HG03521 (cell line): ENCODE measurements at regions not wholly inside any gene's neighbourhood (a gene's known extent, or its start where the extent isn't known, plus 50 kb on each side); places are given as distances from the start of the nearest gene placed in this dataset.
"Not testable (repeated sequence)": the region's sequence is repeated elsewhere in the genome, so short reads cannot be mapped to it uniquely, and the experiment has no call there.

Experiments
- ATAC-seq: cut with Tn5 transposase; IDR thresholded peaks from one replicate; pipeline ENCODE4 v1.9.1; 2021; ENCODE audit warnings: mild to moderate bottlenecking, moderate library complexity; ENCODE audit not compliant: unreplicated experiment

- ATAC-seq = no peak
Observed at GRCh38 chr12:127038152-127038551, 1228.8 kb upstream of the TMEM132C start.

DNA sequence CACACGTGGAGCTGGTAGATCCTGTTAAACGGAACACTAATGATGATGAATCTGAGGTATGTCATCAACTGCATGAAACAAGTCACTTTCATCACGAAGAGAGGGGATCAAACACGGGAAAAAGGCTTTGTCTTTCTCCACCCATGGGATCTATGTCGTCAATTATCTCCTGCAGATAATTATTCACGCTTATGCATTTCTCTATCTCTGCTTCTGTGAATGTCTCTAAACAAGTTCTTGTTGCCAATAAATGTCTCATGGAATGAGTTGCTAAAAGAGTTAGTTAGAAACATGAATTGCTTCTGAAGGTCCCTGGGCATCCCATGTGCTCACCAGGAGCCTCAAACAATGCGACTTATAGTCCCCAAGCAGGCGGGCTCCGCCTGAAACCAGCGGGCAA is 1228.2 kb upstream of the TMEM132C start:
- ATAC-seq = no peak

DNA sequence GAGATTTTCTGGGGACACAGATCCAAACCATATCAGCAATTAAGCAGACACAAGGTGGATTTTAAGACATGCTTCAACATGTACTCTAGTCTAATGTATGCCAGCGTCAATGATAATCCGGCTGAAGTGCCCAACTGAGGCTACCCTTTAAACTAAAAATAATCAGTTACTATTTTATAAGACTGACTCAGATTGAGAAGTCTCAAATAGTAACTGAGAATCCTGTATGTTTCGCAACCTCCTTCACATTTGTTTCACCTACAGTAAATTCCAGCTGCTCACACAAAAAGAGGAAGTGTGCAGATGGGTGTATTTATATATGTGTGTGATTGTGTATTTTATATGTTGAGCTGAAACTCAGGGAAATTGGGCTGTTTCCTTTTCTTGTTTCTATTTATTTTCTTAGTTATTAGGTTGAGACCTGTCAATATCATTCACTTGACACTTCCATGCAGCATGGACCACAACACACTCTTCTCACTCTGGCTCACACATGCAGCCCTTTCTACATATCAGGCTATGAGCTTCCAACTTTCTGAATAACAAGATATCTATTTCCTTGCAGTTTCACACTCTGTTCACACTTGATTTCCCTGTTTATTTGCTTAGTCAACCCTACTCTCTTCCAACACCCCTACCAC is 1224.9 kb upstream of the TMEM132C start:
- ATAC-seq = peak; percentile 93

GRCh38 chr12:127043731-127044130 is 1223.2 kb upstream of the TMEM132C start:
- no peak for ATAC-seq

- ATAC-seq = no peak
Observed at GRCh38 chr12:127044836-127045235, 1222.1 kb upstream of the TMEM132C start.

GRCh38 chr12:127046467-127046866 is 1220.5 kb upstream of the TMEM132C start:
- ATAC-seq = no peak

DNA sequence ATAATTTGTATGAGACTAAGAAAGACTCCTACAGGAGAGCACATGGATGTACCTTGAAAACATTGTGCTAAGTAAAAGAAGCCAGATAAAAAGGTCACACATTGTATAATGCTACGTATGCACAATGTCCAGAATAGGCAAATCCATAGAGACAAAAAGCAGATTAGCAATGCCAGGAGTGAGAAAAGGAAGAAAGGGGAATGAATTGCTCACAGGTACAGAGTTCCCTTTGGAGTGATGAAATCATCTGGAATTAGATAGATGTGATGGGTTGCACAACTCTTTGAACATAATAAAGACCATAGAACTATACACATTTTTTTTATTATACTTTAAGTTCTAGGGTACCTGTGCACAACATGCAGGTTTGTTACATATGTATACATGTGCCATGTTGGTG is 1218.9 kb upstream of the TMEM132C start:
- ATAC-seq = no peak

- ATAC-seq = not testable (repeated sequence)
Observed at GRCh38 chr12:127048525-127048924, 1218.4 kb upstream of the TMEM132C start.

DNA sequence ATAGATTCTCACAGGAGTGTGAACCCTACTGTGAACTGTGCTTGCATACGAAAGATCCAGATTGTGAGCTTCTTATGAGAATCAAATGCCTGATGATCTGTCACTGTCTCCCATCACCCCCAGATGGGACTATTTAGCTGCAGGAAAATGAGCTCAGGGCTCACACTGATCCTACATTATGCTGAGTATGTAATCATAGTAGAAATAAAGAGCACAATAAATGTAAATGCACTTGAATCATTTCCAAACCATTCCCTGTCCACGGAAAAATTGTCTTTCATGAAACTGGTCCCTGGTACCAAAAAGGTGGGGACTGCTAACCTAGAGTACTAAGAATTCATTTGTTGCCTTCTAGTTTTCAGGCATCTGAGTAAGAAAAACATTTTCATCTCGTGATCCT is 1215.8 kb upstream of the TMEM132C start:
- no peak for ATAC-seq

DNA sequence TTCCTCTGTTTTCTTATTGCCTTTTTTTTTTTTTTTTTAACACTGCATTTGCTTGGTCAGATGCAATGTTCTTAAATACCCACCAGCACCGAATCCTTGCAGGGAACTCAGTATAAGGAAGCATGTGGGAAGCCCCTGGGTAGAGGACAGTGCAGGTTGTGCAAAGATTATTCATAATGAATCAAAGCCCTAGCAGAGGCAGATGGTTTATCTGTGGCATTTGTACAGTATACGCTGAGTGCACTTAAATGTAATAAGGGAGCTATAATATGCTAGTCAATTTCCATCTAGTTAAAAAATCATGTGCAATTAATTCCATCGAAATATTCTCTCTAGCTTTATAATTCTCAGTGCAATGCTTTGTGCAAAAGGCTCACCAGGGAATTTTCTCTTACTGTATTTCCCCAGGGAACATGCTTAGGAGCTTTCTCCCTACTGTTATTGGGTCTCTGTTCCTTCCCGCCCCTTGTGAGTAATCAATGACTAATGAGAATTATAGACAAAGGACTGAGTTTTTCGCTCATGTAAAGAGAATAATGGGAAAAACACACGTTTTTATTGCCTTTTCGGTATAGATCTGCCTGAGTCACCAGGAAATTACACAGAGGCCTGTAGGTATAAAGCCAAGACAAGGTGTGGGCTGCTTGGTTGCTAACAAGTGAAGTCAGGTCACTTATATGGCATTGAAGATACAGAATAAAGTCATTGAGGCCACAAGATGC is 1214.3 kb upstream of the TMEM132C start:
- ATAC-seq = no peak

GRCh38 chr12:127054531-127054930 is 1212.4 kb upstream of the TMEM132C start:
- no peak for ATAC-seq

DNA sequence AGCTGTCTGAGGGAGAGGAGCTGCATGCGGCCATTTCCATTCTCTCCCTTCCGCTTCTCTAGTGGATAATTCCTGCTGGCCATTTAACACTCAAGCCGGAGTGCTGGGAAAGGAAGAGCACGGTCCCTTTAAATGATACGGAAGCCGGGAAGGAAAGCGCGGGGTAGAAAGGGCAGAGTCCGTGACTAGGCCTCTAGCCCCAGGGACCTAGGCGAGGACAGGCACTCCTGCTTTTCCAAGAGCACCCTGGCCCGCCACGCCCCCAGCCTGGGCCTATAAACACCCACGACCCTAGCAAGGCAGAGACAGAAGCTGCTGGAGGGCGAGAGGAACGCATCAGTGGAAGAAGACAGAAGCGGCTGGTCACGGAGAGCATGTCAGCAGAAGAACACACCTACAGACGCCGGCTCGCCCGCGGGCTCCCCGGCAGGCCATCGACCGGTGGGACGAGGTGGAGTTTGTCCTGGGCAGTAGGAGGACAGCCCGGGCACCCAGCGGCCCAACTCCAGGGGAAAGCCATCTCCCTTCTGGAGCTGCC is 1206.6 kb upstream of the TMEM132C start:
- ATAC-seq = no peak

- no peak for ATAC-seq
Observed at GRCh38 chr12:127060933-127061332, 1206.0 kb upstream of the TMEM132C start.

GRCh38 chr12:127063339-127064072 is 1203.5 kb upstream of the TMEM132C start:
- ATAC-seq = no peak

DNA sequence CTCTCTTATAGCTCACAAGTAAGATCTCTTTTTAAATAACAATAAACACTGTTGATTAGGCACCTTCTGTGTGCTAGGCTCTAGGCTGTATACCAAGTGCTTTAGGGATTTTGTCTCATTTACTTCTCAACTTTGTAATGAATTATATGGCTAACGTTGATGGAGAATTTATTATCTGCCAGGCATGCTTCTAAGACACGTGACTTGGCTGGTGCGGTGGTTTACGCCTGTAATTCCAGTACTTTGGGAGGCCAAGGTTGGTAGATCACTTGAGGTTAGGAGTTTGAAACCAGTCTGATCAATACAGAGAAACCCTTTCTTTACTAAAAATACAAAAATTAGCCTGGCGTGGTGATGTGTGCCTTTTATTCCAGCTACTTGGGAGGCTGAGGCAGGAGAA is 1202.8 kb upstream of the TMEM132C start:
- ATAC-seq = no peak

- ATAC-seq = no peak
Observed at GRCh38 chr12:127065595-127065994, 1201.4 kb upstream of the TMEM132C start.

GRCh38 chr12:127070515-127071157 is 1196.3 kb upstream of the TMEM132C start:
- no peak for ATAC-seq

GRCh38 chr12:127074161-127074560 is 1192.8 kb upstream of the TMEM132C start:
- no peak for ATAC-seq

DNA sequence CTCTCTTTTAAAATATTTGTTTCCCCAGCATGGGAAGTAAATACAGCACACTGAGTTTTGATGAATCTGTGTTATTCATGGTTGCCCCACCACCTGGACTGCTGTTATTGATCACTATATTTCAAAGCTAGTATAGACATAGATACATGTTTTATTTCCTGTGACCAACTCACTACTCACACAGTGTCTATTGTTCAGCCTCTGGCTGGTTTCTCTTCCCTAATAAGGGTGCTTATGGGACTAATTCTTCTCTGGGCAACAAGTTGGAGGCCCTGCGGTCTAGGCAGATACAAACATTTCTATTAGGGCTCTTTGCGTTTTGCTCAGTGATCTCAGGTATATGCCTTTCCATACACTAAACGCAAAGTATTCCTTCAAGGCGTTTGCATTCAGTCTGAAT is 1191.0 kb upstream of the TMEM132C start:
- ATAC-seq = no peak

- no peak for ATAC-seq
Observed at GRCh38 chr12:127077262-127078045, 1189.5 kb upstream of the TMEM132C start.
